Endothelial cell of umbilical vein (primary cell): ENCODE measurements at regions not wholly inside any gene's neighbourhood (a gene's known extent, or its start where the extent isn't known, plus 50 kb on each side); places are given as distances from the start of the nearest gene placed in this dataset.

Experiments used
- BruUV-seq: library from RNA; stranded (reverse); fragments of 400-500 nt; replicated peaks from 2 replicates; lab custom pipeline; 2021; lab: Mats Ljungman, UMichigan
- CTCF ChIA-PET: fragments of 300-600, 350-600 bp; sonication (Branson Sonifier 250); formaldehyde crosslinking; loops from one replicate; lab custom pipeline; 2021; ENCODE audit warnings: antibody characterized with exemption, inconsistent platforms; lab: Charles Lee
- POLR2A ChIA-PET: fragments of 300-600, 350-600 bp; sonication (Branson Sonifier 250); formaldehyde crosslinking; loops from one replicate; lab custom pipeline; 2021; ENCODE audit warnings: antibody characterized with exemption, inconsistent platforms; lab: Charles Lee
- DNase-seq: peaks from one replicate; pipeline ENCODE4 v3.0.0-alpha.2; 2011; ENCODE audit warnings: low read depth, low spot score
- FAIRE-seq: peaks from 2 replicates; lab custom pipeline; 2011; peaks lifted over from hg19 to GRCh38; lab: Jason Lieb, UNC
- H2AFZ ChIP-seq: 2 replicates; pipeline ENCODE4 v1.6.0; 2012; ENCODE audit warnings: low read depth, low read length, control low read depth, inconsistent platforms
- H3K27ac ChIP-seq: 2 replicates; pipeline ENCODE4 v1.5.1; 2011; ENCODE audit warnings: low read depth, mild to moderate bottlenecking, control low read depth, low read length, moderate library complexity; ENCODE audit not compliant: insufficient read depth
- H3K27me3 ChIP-seq, 2 experiments: 2 replicates each; pipeline versions ENCODE4 v1.6.0 to v1.6.1; 2011; ENCODE audit warnings: low read length in 2 of 2, mixed read lengths in 1 of 2; ENCODE audit not compliant: control insufficient read depth in 2 of 2, insufficient read depth in 2 of 2
- H3K36me3 ChIP-seq, 2 experiments: 2 replicates in 1 of 2; 3 replicates in 1 of 2; pipeline ENCODE4 v1.5.1; 2011; ENCODE audit warnings: low read length in 2 of 2, mild to moderate bottlenecking in 1 of 2, moderate library complexity in 1 of 2; ENCODE audit not compliant: control insufficient read depth in 2 of 2, insufficient read depth in 2 of 2; ENCODE audit errors: extremely low read depth in 1 of 2
- H3K4me1 ChIP-seq: 3 replicates; pipeline ENCODE4 v1.5.1; 2011; ENCODE audit warnings: mild to moderate bottlenecking, low read length; ENCODE audit not compliant: control insufficient read depth, insufficient read depth; ENCODE audit errors: extremely low read depth
- H3K4me2 ChIP-seq: 2 replicates; pipeline ENCODE4 v1.6.1; 2011; ENCODE audit warnings: low read length, control low read depth, mixed read lengths; ENCODE audit not compliant: insufficient read depth
- H3K4me3 ChIP-seq, 3 experiments: fragments of 200-600 bp in 1 of 3; sonication (generic), shearing (Covaris generic) in 1 of 3; replicated peaks in 1 of 3; 2 replicates each; pipeline ENCODE4 v1.5.1; 2011 to 2016; ENCODE audit warnings: control low read depth in 3 of 3, low read length in 3 of 3, mild to moderate bottlenecking in 2 of 3, inconsistent platforms in 1 of 3, low read depth in 1 of 3, moderate library complexity in 1 of 3; ENCODE audit not compliant: insufficient read depth in 1 of 3
- H3K79me2 ChIP-seq: 2 replicates; pipeline ENCODE4 v1.6.0; 2012; ENCODE audit warnings: low read length, inconsistent platforms; ENCODE audit not compliant: control insufficient read depth, insufficient read depth
- H3K9ac ChIP-seq: replicated peaks from 2 replicates; pipeline ENCODE3; 2011; ENCODE audit warnings: low read length, control low read depth; ENCODE audit not compliant: insufficient read depth; ENCODE audit errors: extremely low read depth
- H3K9me1 ChIP-seq: replicated peaks from 3 replicates; pipeline ENCODE4 v1.6.0; 2011; ENCODE audit warnings: mild to moderate bottlenecking, low read length; ENCODE audit not compliant: control insufficient read depth, insufficient read depth; ENCODE audit errors: extremely low read depth
- H3K9me3 ChIP-seq: replicated peaks from 2 replicates; pipeline ENCODE4 v1.5.1; 2012; ENCODE audit warnings: low read length, inconsistent platforms; ENCODE audit not compliant: control insufficient read depth, insufficient read depth
- H4K20me1 ChIP-seq: replicated peaks from 2 replicates; pipeline ENCODE3; 2011; ENCODE audit warnings: mild to moderate bottlenecking, low read length; ENCODE audit not compliant: control insufficient read depth, insufficient read depth; ENCODE audit errors: extremely low read depth
- CTCF ChIP-seq, 2 donors: IDR thresholded peaks; 1 replicate in 1 of 2; 2 replicates in 1 of 2; pipeline ENCODE4 v1.5.1; 2011; ENCODE audit warnings: low read length in 2 of 2, mild to moderate bottlenecking in 2 of 2, moderate library complexity in 2 of 2, control low read depth in 1 of 2, inconsistent platforms in 1 of 2, low read depth in 1 of 2; ENCODE audit not compliant: insufficient read depth in 1 of 2; ENCODE audit errors: extremely low read depth in 1 of 2
- EZH2 ChIP-seq: IDR thresholded peaks from 2 replicates; pipeline ENCODE4 v1.6.1; 2012; ENCODE audit warnings: borderline replicate concordance, low read depth, mild to moderate bottlenecking, moderate library complexity, low read length, inconsistent platforms; ENCODE audit not compliant: severe bottlenecking
- FOS ChIP-seq: IDR thresholded peaks from 2 replicates; pipeline ENCODE4 v1.6.1; 2011; ENCODE audit warnings: mild to moderate bottlenecking, low read length, moderate library complexity, borderline replicate concordance; ENCODE audit not compliant: insufficient read depth
- GATA2 ChIP-seq: IDR thresholded peaks from 2 replicates; pipeline ENCODE4 v1.7.0; 2011; ENCODE audit warnings: low read depth, mild to moderate bottlenecking, moderate library complexity, mixed read lengths, low read length; ENCODE audit not compliant: insufficient read length, insufficient read depth
- JUN ChIP-seq: IDR thresholded peaks from 2 replicates; pipeline ENCODE4 v1.6.1; 2011; ENCODE audit warnings: borderline replicate concordance, low read depth; ENCODE audit not compliant: insufficient read length, insufficient read depth
- MAX ChIP-seq: IDR thresholded peaks from 2 replicates; pipeline ENCODE4 v1.6.1; 2011; ENCODE audit not compliant: insufficient read depth, insufficient read length
- MYC ChIP-seq: IDR thresholded peaks from one replicate; pipeline ENCODE4 v1.6.1; 2011; ENCODE audit warnings: mild to moderate bottlenecking, low read depth, low read length
- POLR2A ChIP-seq: IDR thresholded peaks from 2 replicates; pipeline ENCODE4 v1.6.1; 2012; ENCODE audit warnings: low read depth, mild to moderate bottlenecking, control low read depth, low read length
- POLR2AphosphoS5 ChIP-seq: IDR thresholded peaks from 2 replicates; pipeline ENCODE4 v1.6.1; 2012; ENCODE audit warnings: low read depth, mild to moderate bottlenecking, control low read depth, low read length, moderate library complexity; ENCODE audit not compliant: insufficient read depth
- dilution Hi-C: fragments of 300-500 bp; cut with MboI; formaldehyde crosslinking; loops from one replicate; pipeline ENCODE4 v1.15.0; 2019; ENCODE audit warnings: low sequenced_read_pairs; ENCODE audit not compliant: extremely low pct_ligation_motif_present
- intact Hi-C: fragments of 100-400 bp; cut with micrococcal nuclease; formaldehyde crosslinking; loops from one replicate; pipeline ENCODE4 v1.10.0; 2022

- H3K36me3 ChIP-seq = no peaks in the 10 kb centered on the region
- no peak overlapping the region for H3K27ac ChIP-seq
- dilution Hi-C loops (no loop called here), intact Hi-C loops (no loop called here)
- H3K4me3 ChIP-seq = no peak overlapping the region
- no peaks in the 10 kb centered on the region for H3K27me3 ChIP-seq
- no peak overlapping the region for H2AFZ ChIP-seq
- no peaks in the 10 kb centered on the region for H3K9me3 ChIP-seq
- H3K79me2 ChIP-seq = no peaks in the 10 kb centered on the region
- no peak for TF ChIP-seq EZH2
- TF ChIP-seq POLR2A = no peak
- no peak for TF ChIP-seq FOS
- no peak overlapping the region for H3K9ac ChIP-seq
- no peak overlapping the region for H3K4me2 ChIP-seq
- ChIA-PET POLR2A (no interaction called here), CTCF (no interaction called here)
- no peaks in the 10 kb centered on the region for H4K20me1 ChIP-seq
- H3K4me1 ChIP-seq = no peaks in the 10 kb centered on the region
- no TSS peak for BruUV-seq
- no peaks in the 10 kb centered on the region for H3K9me1 ChIP-seq
- DNase-seq (no peak), FAIRE-seq (no peak)
These were observed 85.1 kb upstream of the UFM1 start for GRCh38 chr13:38264363-38265131.

GRCh38 chr13:38262211-38262610 lies 87.4 kb upstream of the UFM1 start:
- intact Hi-C loops (no loop called here), dilution Hi-C loops (no loop called here)
- no peak overlapping the region for H3K4me3 ChIP-seq
- POLR2A ChIA-PET = interaction anchor here (0.5 kb wide), 1 partner anchor 378 kb away, joined by 3 read pairs; no protein-coding TSS in a partner anchor
- no peaks in the 10 kb centered on the region for H3K4me1 ChIP-seq
- H3K9me3 ChIP-seq = no peaks in the 10 kb centered on the region
- no peak for DNase-seq
- H3K9ac ChIP-seq = no peak overlapping the region
- H2AFZ ChIP-seq = no peak overlapping the region
- H3K79me2 ChIP-seq = no peaks in the 10 kb centered on the region
- H4K20me1 ChIP-seq = no peaks in the 10 kb centered on the region
- CTCF ChIA-PET = no interaction called here
- no peaks in the 10 kb centered on the region for H3K9me1 ChIP-seq
- TF ChIP-seq POLR2A (no peak), JUN (no peak), GATA2 (no peak), MYC (no peak), POLR2AphosphoS5 (no peak), FOS (no peak), MAX (no peak), EZH2 (no peak), CTCF (IDR thresholded peaks at IDR 0.05; ENCODE audit: extremely low read depth in 1 of 2, insufficient read depth in 1 of 2, low read depth in 1 of 2, low read length in 2 of 2) (no peak)
- no peak overlapping the region for H3K27ac ChIP-seq
- FAIRE-seq = no peak
- H3K27me3 ChIP-seq = no peaks in the 10 kb centered on the region
- no peaks in the 10 kb centered on the region for H3K36me3 ChIP-seq
- no peak overlapping the region for H3K4me2 ChIP-seq
- BruUV-seq = no TSS peak
